ENCODE measurements at regions not wholly inside any gene's neighbourhood (a gene's known extent, or its start where the extent isn't known, plus 50 kb on each side); places are given as distances from the start of the nearest gene placed in this dataset.

GRCh38 chr16:59993101-59993500 lies 1259.0 kb upstream of the GOT2 start:
- no peak for TF ChIP-seq POLR2A (IDR thresholded peaks at IDR 0.05)
- TF ChIP-seq CTCF (IDR thresholded peaks at IDR 0.05) = no peak

Measured in upper lobe of left lung (tissue), 4 donors.